Astrocyte (in vitro differentiated cells and primary cell): ENCODE measurements at regions not wholly inside any gene's neighbourhood (a gene's known extent, or its start where the extent isn't known, plus 50 kb on each side); places are given as distances from the start of the nearest gene placed in this dataset.

Experiments used
- EZH2 ChIP-seq: IDR thresholded peaks from 2 replicates; pipeline ENCODE4 v1.6.1; 2012; ENCODE audit warnings: mild to moderate bottlenecking, low read length, inconsistent platforms; ENCODE audit not compliant: insufficient read depth
- TF ChIP-seq, protein P1 (sequence below): IDR thresholded peaks from 2 replicates; pipeline ENCODE4 v1.5.1; 2011; ENCODE audit warnings: low read depth, mild to moderate bottlenecking, inconsistent platforms, low read length, moderate library complexity; ENCODE audit not compliant: insufficient read depth

DNA sequence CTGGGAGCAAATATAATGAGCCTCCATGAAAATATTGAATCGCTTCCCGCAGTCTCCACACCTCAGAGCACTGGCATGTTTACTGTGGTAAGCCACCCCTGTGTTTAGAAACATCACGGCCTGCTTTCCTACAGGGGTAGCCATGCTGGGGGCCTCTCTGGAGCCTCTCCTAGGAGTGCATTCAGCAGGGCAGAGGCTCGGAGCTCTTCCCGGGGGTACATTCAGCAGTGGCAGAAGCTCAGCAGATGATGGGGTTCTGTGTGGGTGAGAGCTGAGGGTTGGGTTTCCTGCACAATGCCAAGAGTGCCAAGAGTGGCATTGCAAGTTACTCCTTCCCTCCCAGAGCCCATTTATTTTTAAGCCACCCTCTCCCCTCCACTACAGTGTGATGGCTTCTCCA lies 386.6 kb downstream of the SEC14L1 start:
- TF ChIP-seq, protein P1, sequence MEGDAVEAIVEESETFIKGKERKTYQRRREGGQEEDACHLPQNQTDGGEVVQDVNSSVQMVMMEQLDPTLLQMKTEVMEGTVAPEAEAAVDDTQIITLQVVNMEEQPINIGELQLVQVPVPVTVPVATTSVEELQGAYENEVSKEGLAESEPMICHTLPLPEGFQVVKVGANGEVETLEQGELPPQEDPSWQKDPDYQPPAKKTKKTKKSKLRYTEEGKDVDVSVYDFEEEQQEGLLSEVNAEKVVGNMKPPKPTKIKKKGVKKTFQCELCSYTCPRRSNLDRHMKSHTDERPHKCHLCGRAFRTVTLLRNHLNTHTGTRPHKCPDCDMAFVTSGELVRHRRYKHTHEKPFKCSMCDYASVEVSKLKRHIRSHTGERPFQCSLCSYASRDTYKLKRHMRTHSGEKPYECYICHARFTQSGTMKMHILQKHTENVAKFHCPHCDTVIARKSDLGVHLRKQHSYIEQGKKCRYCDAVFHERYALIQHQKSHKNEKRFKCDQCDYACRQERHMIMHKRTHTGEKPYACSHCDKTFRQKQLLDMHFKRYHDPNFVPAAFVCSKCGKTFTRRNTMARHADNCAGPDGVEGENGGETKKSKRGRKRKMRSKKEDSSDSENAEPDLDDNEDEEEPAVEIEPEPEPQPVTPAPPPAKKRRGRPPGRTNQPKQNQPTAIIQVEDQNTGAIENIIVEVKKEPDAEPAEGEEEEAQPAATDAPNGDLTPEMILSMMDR: no peak
- no peak for TF ChIP-seq EZH2
